ENCODE measurements at regions not wholly inside any gene's neighbourhood (a gene's known extent, or its start where the extent isn't known, plus 50 kb on each side); places are given as distances from the start of the nearest gene placed in this dataset.

- DNase-seq (ENCODE audit: low read depth, low spot score), result no peak
- no peak for TF ChIP-seq CTCF (IDR thresholded peaks at IDR 0.05; ENCODE audit: low read depth, low read length)
- no peak overlapping the region for H3K4me3 ChIP-seq (ENCODE audit: low read depth, low read length)
- in situ Hi-C loops (cut with HindIII; ENCODE audit: low sequenced_read_pairs), result no loop called here
Observed at GRCh38 chr2:76675212-76675611, 847.0 kb downstream of the LRRTM4 start.

GRCh38 chr2:76672798-76673197 is 849.4 kb downstream of the LRRTM4 start:
- DNase-seq (ENCODE audit: low read depth, low spot score), result no peak
- in situ Hi-C loops (cut with HindIII; ENCODE audit: low sequenced_read_pairs), result no loop called here
- no peak for TF ChIP-seq CTCF (IDR thresholded peaks at IDR 0.05; ENCODE audit: low read depth, low read length)
- no peak overlapping the region for H3K4me3 ChIP-seq (ENCODE audit: low read depth, low read length)

- in situ Hi-C loops (cut with HindIII; ENCODE audit: low sequenced_read_pairs), result no loop called here
- no peak for DNase-seq (ENCODE audit: low read depth, low spot score)
- no peak overlapping the region for H3K4me3 ChIP-seq (ENCODE audit: low read depth, low read length)
- TF ChIP-seq CTCF (IDR thresholded peaks at IDR 0.05; ENCODE audit: low read depth, low read length), result no peak
Observed at GRCh38 chr2:76669966-76670465, 852.2 kb downstream of the LRRTM4 start.

- TF ChIP-seq CTCF (IDR thresholded peaks at IDR 0.05; ENCODE audit: low read depth, low read length), result no peak
- no peak overlapping the region for H3K4me3 ChIP-seq (ENCODE audit: low read depth, low read length)
- no peak for DNase-seq (ENCODE audit: low read depth, low spot score)
- in situ Hi-C loops (cut with HindIII; ENCODE audit: low sequenced_read_pairs), result no loop called here
Observed at GRCh38 chr2:76668279-76668678, 853.9 kb downstream of the LRRTM4 start.

GRCh38 chr2:76667821-76668271 is 854.3 kb downstream of the LRRTM4 start:
- no peak for TF ChIP-seq CTCF (IDR thresholded peaks at IDR 0.05; ENCODE audit: low read depth, low read length)
- DNase-seq (ENCODE audit: low read depth, low spot score), result no peak
- H3K4me3 ChIP-seq (ENCODE audit: low read depth, low read length), result no peak overlapping the region
- in situ Hi-C loops (cut with HindIII; ENCODE audit: low sequenced_read_pairs), result no loop called here

- no peak for DNase-seq (ENCODE audit: low read depth, low spot score)
- no peak overlapping the region for H3K4me3 ChIP-seq (ENCODE audit: low read depth, low read length)
- in situ Hi-C loops (cut with HindIII; ENCODE audit: low sequenced_read_pairs), result no loop called here
- TF ChIP-seq CTCF (IDR thresholded peaks at IDR 0.05; ENCODE audit: low read depth, low read length), result no peak
Observed at GRCh38 chr2:76642129-76642528, 880.0 kb downstream of the LRRTM4 start.

GRCh38 chr2:76641506-76641905 is 880.7 kb downstream of the LRRTM4 start:
- H3K4me3 ChIP-seq (ENCODE audit: low read depth, low read length), result no peak overlapping the region
- no peak for TF ChIP-seq CTCF (IDR thresholded peaks at IDR 0.05; ENCODE audit: low read depth, low read length)
- in situ Hi-C loops (cut with HindIII; ENCODE audit: low sequenced_read_pairs), result no loop called here
- DNase-seq (ENCODE audit: low read depth, low spot score), result no peak
